ENCODE measurements at regions not wholly inside any gene's neighbourhood (a gene's known extent, or its start where the extent isn't known, plus 50 kb on each side); places are given as distances from the start of the nearest gene placed in this dataset.
"Not testable (repeated sequence)": the region's sequence is repeated elsewhere in the genome, so short reads cannot be mapped to it uniquely, and the experiment has no call there.

GRCh38 chr6:118718903-118719302 lies 67.5 kb upstream of the CEP85L start:
- no peaks in the 10 kb centered on the region for H3K9me3 ChIP-seq (ENCODE audit: low read length)
- no peaks in the 10 kb centered on the region for H3K9me2 ChIP-seq (ENCODE audit: low read depth, low read length)
- H3K9ac ChIP-seq (ENCODE audit: low read length): peak overlapping the region; percentile 26; the same call in 1 of the 2 replicates
- no peaks in the 10 kb centered on the region for H3F3A ChIP-seq (ENCODE audit: insufficient read depth, low read length)
- H4K20me1 ChIP-seq (ENCODE audit: insufficient read depth, low read length): no peaks in the 10 kb centered on the region
- no peak overlapping the region for H3K4me3 ChIP-seq (ENCODE audit: low read depth, low read length, poor library complexity, severe bottlenecking)
- H3K27ac ChIP-seq (ENCODE audit: low read depth, low read length, poor library complexity, severe bottlenecking): peak overlapping the region; percentile 25
- peaks cover 23% of the 10 kb centered on the region for H3K4me1 ChIP-seq (ENCODE audit: insufficient read depth, low read length, severe bottlenecking)
- H3K27me3 ChIP-seq (ENCODE audit: insufficient read depth, low read length): no peaks in the 10 kb centered on the region
- H3K36me3 ChIP-seq (ENCODE audit: insufficient read depth, low read length): no peaks in the 10 kb centered on the region
- no peaks in the 10 kb centered on the region for H3K79me2 ChIP-seq (ENCODE audit: insufficient read depth, low read length)
- peak overlapping the region; percentile 37; the same call in 1 of the 2 replicates for H3K4me2 ChIP-seq (ENCODE audit: low read length)
- TF ChIP-seq CTCF (IDR thresholded peaks at IDR 0.05; ENCODE audit: low read length) (no peak), EZH2 (IDR thresholded peaks at IDR 0.05; ENCODE audit: borderline replicate concordance, low read length) (no peak)
- no peak overlapping the region for H2AFZ ChIP-seq (ENCODE audit: low read length)

GRCh38 chr6:118718297-118718696 lies 66.9 kb upstream of the CEP85L start:
- Histone ChIP-seq H3K9ac (ENCODE audit: low read length) (no peak overlapping the region), H3F3A (ENCODE audit: insufficient read depth, low read length) (no peaks in the 10 kb centered on the region), H3K4me2 (ENCODE audit: low read length) (no peak overlapping the region), H3K27ac (ENCODE audit: low read depth, low read length, poor library complexity, severe bottlenecking) (no peak overlapping the region), H3K4me3 (ENCODE audit: low read depth, low read length, poor library complexity, severe bottlenecking) (no peak overlapping the region), H3K27me3 (ENCODE audit: insufficient read depth, low read length) (no peaks in the 10 kb centered on the region), H2AFZ (ENCODE audit: low read length) (no peak overlapping the region), H4K20me1 (ENCODE audit: insufficient read depth, low read length) (no peaks in the 10 kb centered on the region), H3K36me3 (ENCODE audit: insufficient read depth, low read length) (no peaks in the 10 kb centered on the region), H3K9me2 (ENCODE audit: low read depth, low read length) (no peaks in the 10 kb centered on the region), H3K4me1 (ENCODE audit: insufficient read depth, low read length, severe bottlenecking) (peaks cover 23% of the 10 kb centered on the region), H3K9me3 (ENCODE audit: low read length) (no peaks in the 10 kb centered on the region), H3K79me2 (ENCODE audit: insufficient read depth, low read length) (no peaks in the 10 kb centered on the region)
- no peak for TF ChIP-seq CTCF (IDR thresholded peaks at IDR 0.05; ENCODE audit: low read length)

GRCh38 chr6:118717106-118717505 lies 65.7 kb upstream of the CEP85L start:
- peaks cover 23% of the 10 kb centered on the region for H3K4me1 ChIP-seq (ENCODE audit: insufficient read depth, low read length, severe bottlenecking)
- H3K27me3 ChIP-seq (ENCODE audit: insufficient read depth, low read length): no peaks in the 10 kb centered on the region
- H3K79me2 ChIP-seq (ENCODE audit: insufficient read depth, low read length): no peaks in the 10 kb centered on the region
- no peak for TF ChIP-seq CTCF (IDR thresholded peaks at IDR 0.05; ENCODE audit: low read length)
- no peak for TF ChIP-seq EZH2 (IDR thresholded peaks at IDR 0.05; ENCODE audit: borderline replicate concordance, low read length)
- H3K9ac ChIP-seq (ENCODE audit: low read length): no peak overlapping the region
- H3K4me3 ChIP-seq (ENCODE audit: low read depth, low read length, poor library complexity, severe bottlenecking): no peak overlapping the region
- H3K27ac ChIP-seq (ENCODE audit: low read depth, low read length, poor library complexity, severe bottlenecking): no peak overlapping the region
- no peaks in the 10 kb centered on the region for H3K36me3 ChIP-seq (ENCODE audit: insufficient read depth, low read length)
- no peaks in the 10 kb centered on the region for H3K9me3 ChIP-seq (ENCODE audit: low read length)
- H3K9me2 ChIP-seq (ENCODE audit: low read depth, low read length): no peaks in the 10 kb centered on the region
- no peak overlapping the region for H2AFZ ChIP-seq (ENCODE audit: low read length)
- no peak overlapping the region for H3K4me2 ChIP-seq (ENCODE audit: low read length)
- H3F3A ChIP-seq (ENCODE audit: insufficient read depth, low read length): no peaks in the 10 kb centered on the region
- no peaks in the 10 kb centered on the region for H4K20me1 ChIP-seq (ENCODE audit: insufficient read depth, low read length)

GRCh38 chr6:118715907-118716306 lies 64.5 kb upstream of the CEP85L start:
- H3K9ac ChIP-seq (ENCODE audit: low read length); H2AFZ ChIP-seq (ENCODE audit: low read length): not testable (repeated sequence)

More at GRCh38 chr6:118715907-118716306, 64.5 kb upstream of the CEP85L start:
- not testable (repeated sequence) for H3K36me3 ChIP-seq (ENCODE audit: insufficient read depth, low read length); H4K20me1 ChIP-seq (ENCODE audit: insufficient read depth, low read length); H3K27ac ChIP-seq (ENCODE audit: low read depth, low read length, poor library complexity, severe bottlenecking); H3K27me3 ChIP-seq (ENCODE audit: insufficient read depth, low read length); H3K4me3 ChIP-seq (ENCODE audit: low read depth, low read length, poor library complexity, severe bottlenecking); H3F3A ChIP-seq (ENCODE audit: insufficient read depth, low read length); H3K9me3 ChIP-seq (ENCODE audit: low read length); H3K4me2 ChIP-seq (ENCODE audit: low read length); H3K9me2 ChIP-seq (ENCODE audit: low read depth, low read length); H3K79me2 ChIP-seq (ENCODE audit: insufficient read depth, low read length)
- H3K4me1 ChIP-seq (ENCODE audit: insufficient read depth, low read length, severe bottlenecking): peaks cover 24% of the 10 kb centered on the region

Measured in OCI-LY1 (cell line).